ENCODE measurements at regions not wholly inside any gene's neighbourhood (a gene's known extent, or its start where the extent isn't known, plus 50 kb on each side); places are given as distances from the start of the nearest gene placed in this dataset.

GRCh38 chr6:168180548-168181011, 101.6 kb upstream of the FRMD1 start:
- TF ChIP-seq CTCF (IDR thresholded peaks at IDR 0.05 in 4 of 5, conservative IDR thresholded peaks at IDR 0.05 in 1 of 5), result no peak
- TF ChIP-seq POLR2A (IDR thresholded peaks at IDR 0.05), result no peak

All from gastrocnemius medialis (tissue), 4 donors.